Hematopoietic multipotent progenitor cell treated with erythropoietin and hydrocortisone succinate and interleukin-3 and kit ligand, for 15 days (in vitro differentiated cells): ENCODE measurements at regions not wholly inside any gene's neighbourhood (a gene's known extent, or its start where the extent isn't known, plus 50 kb on each side); places are given as distances from the start of the nearest gene placed in this dataset.

Experiments
- DNase-seq: peaks from one replicate; pipeline ENCODE4 v3.0.0-alpha.2; 2015; ENCODE audit warnings: low spot score

- DNase-seq: no peak
Observed at GRCh38 chr12:90078344-90078743, 369.7 kb upstream of the ATP2B1 start.

GRCh38 chr12:90077756-90078155, 369.1 kb upstream of the ATP2B1 start:
- no peak for DNase-seq

GRCh38 chr12:90076851-90077319, 368.2 kb upstream of the ATP2B1 start:
- no peak for DNase-seq

GRCh38 chr12:90075685-90076084, 367.0 kb upstream of the ATP2B1 start:
- DNase-seq: no peak

GRCh38 chr12:90074086-90074485, 365.4 kb upstream of the ATP2B1 start:
- no peak for DNase-seq

GRCh38 chr12:90071996-90072395, 363.4 kb upstream of the ATP2B1 start:
- DNase-seq: no peak

GRCh38 chr12:90069711-90070110, 361.1 kb upstream of the ATP2B1 start:
- DNase-seq: no peak

- DNase-seq: no peak
Observed at GRCh38 chr12:90067791-90068190, 359.2 kb upstream of the ATP2B1 start.

- no peak for DNase-seq
Observed at GRCh38 chr12:90064852-90065801, 356.5 kb upstream of the ATP2B1 start.

GRCh38 chr12:90062799-90063198, 354.2 kb upstream of the ATP2B1 start:
- DNase-seq: no peak

- DNase-seq: no peak
Observed at GRCh38 chr12:90061809-90062208, 353.2 kb upstream of the ATP2B1 start.

GRCh38 chr12:90060031-90060430, 351.4 kb upstream of the ATP2B1 start:
- DNase-seq: no peak

GRCh38 chr12:90058704-90059103, 350.1 kb upstream of the ATP2B1 start:
- DNase-seq: no peak

- DNase-seq: no peak
Observed at GRCh38 chr12:90055071-90055470, 346.4 kb upstream of the ATP2B1 start.

- DNase-seq: no peak
Observed at GRCh38 chr12:90048918-90049317, 340.3 kb upstream of the ATP2B1 start.

- DNase-seq: no peak
Observed at GRCh38 chr12:90045559-90045958, 336.9 kb upstream of the ATP2B1 start.

GRCh38 chr12:90044069-90044468, 335.4 kb upstream of the ATP2B1 start:
- DNase-seq: no peak

- DNase-seq: no peak
Observed at GRCh38 chr12:90042920-90043641, 334.4 kb upstream of the ATP2B1 start.

GRCh38 chr12:90038289-90038688, 329.7 kb upstream of the ATP2B1 start:
- no peak for DNase-seq

- DNase-seq: no peak
Observed at GRCh38 chr12:90037740-90038139, 329.1 kb upstream of the ATP2B1 start.

GRCh38 chr12:90036637-90037036, 328.0 kb upstream of the ATP2B1 start:
- no peak for DNase-seq

GRCh38 chr12:90030726-90031125, 322.1 kb upstream of the ATP2B1 start:
- DNase-seq: no peak

GRCh38 chr12:90029317-90029716, 320.7 kb upstream of the ATP2B1 start:
- DNase-seq: no peak
